Liver (tissue), 8 donors: ENCODE measurements at regions not wholly inside any gene's neighbourhood (a gene's known extent, or its start where the extent isn't known, plus 50 kb on each side); places are given as distances from the start of the nearest gene placed in this dataset.

Source experiments
- DNase-seq: peaks from one replicate; pipeline ENCODE4 v3.0.0-alpha.2; 2017; ENCODE audit warnings: low spot score
- H3K27ac ChIP-seq, 2 donors: one replicate each; pipeline ENCODE4 v1.7.0; 2013; ENCODE audit warnings: inconsistent platforms in 2 of 2, low read length in 2 of 2, control low read depth in 1 of 2, low read depth in 1 of 2, mild to moderate bottlenecking in 1 of 2
- H3K27me3 ChIP-seq, 4 donors: one replicate each; pipeline versions ENCODE4 v1.6.1 to v1.7.0; 2013; ENCODE audit warnings: low read length in 3 of 4, inconsistent platforms in 1 of 4, mild to moderate bottlenecking in 1 of 4, moderate library complexity in 1 of 4; ENCODE audit not compliant: control insufficient read depth in 4 of 4, insufficient read depth in 4 of 4
- H3K36me3 ChIP-seq, 4 donors: one replicate each; pipeline versions ENCODE4 v1.6.1 to v1.7.0; 2013; ENCODE audit warnings: low read length in 3 of 4, mild to moderate bottlenecking in 3 of 4, low read depth in 1 of 4, moderate library complexity in 1 of 4; ENCODE audit not compliant: control insufficient read depth in 4 of 4, insufficient read depth in 3 of 4
- H3K4me1 ChIP-seq, 4 donors: one replicate each; pipeline versions ENCODE4 v1.6.1 to v1.7.0; 2013; ENCODE audit warnings: low read length in 3 of 4, mild to moderate bottlenecking in 3 of 4, moderate library complexity in 1 of 4; ENCODE audit not compliant: control insufficient read depth in 4 of 4, insufficient read depth in 4 of 4
- H3K4me3 ChIP-seq, 3 donors: one replicate each; pipeline versions ENCODE4 v1.6.1 to v1.7.0; 2013; ENCODE audit warnings: low read length in 3 of 3, control low read depth in 1 of 3, low read depth in 1 of 3, mild to moderate bottlenecking in 1 of 3
- H3K9ac ChIP-seq, 2 donors: one replicate each; pipeline ENCODE4 v1.7.0; 2013; ENCODE audit warnings: low read length in 2 of 2, mild to moderate bottlenecking in 2 of 2, moderate library complexity in 2 of 2, control low read depth in 1 of 2, low read depth in 1 of 2
- H3K9me3 ChIP-seq, 4 donors: one replicate each; pipeline versions ENCODE4 v1.6.1 to v1.7.0; 2013; ENCODE audit warnings: low read length in 3 of 4; ENCODE audit not compliant: control insufficient read depth in 4 of 4
- ATF3 ChIP-seq: IDR thresholded peaks from 2 replicates; pipeline ENCODE4 v1.6.1; 2016; ENCODE audit warnings: antibody characterized with exemption
- CTCF ChIP-seq: fragments of 150-350 bp; IDR thresholded peaks from 2 replicates; pipeline ENCODE4 v1.5.1; 2017; ENCODE audit warnings: improper control_type of control experiment, low read depth, low read length; ENCODE audit not compliant: missing input control
- EGR1 ChIP-seq, 2 donors: IDR thresholded peaks; 2 replicates each; pipeline ENCODE4 v1.6.1; 2016 to 2018; ENCODE audit warnings: antibody characterized with exemption in 2 of 2, low read depth in 2 of 2
- FOXA1 ChIP-seq: IDR thresholded peaks from 2 replicates; pipeline ENCODE4 v1.6.1; 2016; ENCODE audit warnings: antibody characterized with exemption
- FOXA2 ChIP-seq: IDR thresholded peaks from 2 replicates; pipeline ENCODE4 v1.6.1; 2016; ENCODE audit warnings: antibody characterized with exemption
- GABPA ChIP-seq, 2 donors: IDR thresholded peaks in 1 of 2; conservative IDR thresholded peaks in 1 of 2; 2 replicates each; pipeline ENCODE4 v1.6.1; 2016; ENCODE audit warnings: antibody characterized with exemption in 2 of 2, mild to moderate bottlenecking in 1 of 2, moderate library complexity in 1 of 2
- HNF4A ChIP-seq, 2 donors: conservative IDR thresholded peaks; 2 replicates each; pipeline ENCODE4 v1.6.1; 2016; ENCODE audit warnings: antibody characterized with exemption in 2 of 2, mild to moderate bottlenecking in 2 of 2
- HNF4G ChIP-seq: IDR thresholded peaks from 2 replicates; pipeline ENCODE4 v1.6.1; 2016; ENCODE audit warnings: antibody characterized with exemption
- JUND ChIP-seq, 2 donors: IDR thresholded peaks; 2 replicates each; pipeline ENCODE4 v1.6.1; 2016; ENCODE audit warnings: antibody characterized with exemption in 2 of 2
- MAX ChIP-seq: IDR thresholded peaks from 2 replicates; pipeline ENCODE4 v1.6.1; 2016; ENCODE audit warnings: antibody characterized with exemption
- NR2F2 ChIP-seq: IDR thresholded peaks from 2 replicates; pipeline ENCODE4 v1.6.1; 2016; ENCODE audit warnings: antibody characterized with exemption
- RAD21 ChIP-seq, 2 donors: IDR thresholded peaks; 2 replicates each; pipeline ENCODE4 v1.6.1; 2016; ENCODE audit warnings: antibody characterized with exemption in 2 of 2, mild to moderate bottlenecking in 2 of 2
- REST ChIP-seq: IDR thresholded peaks from 2 replicates; pipeline ENCODE4 v1.6.1; 2016; ENCODE audit warnings: antibody characterized with exemption, mild to moderate bottlenecking
- RXRA ChIP-seq, 2 donors: IDR thresholded peaks; 2 replicates each; pipeline ENCODE4 v1.6.1; 2017 to 2018; ENCODE audit warnings: antibody characterized with exemption in 2 of 2, mild to moderate bottlenecking in 1 of 2
- SP1 ChIP-seq: IDR thresholded peaks from 2 replicates; pipeline ENCODE4 v1.6.1; 2018; ENCODE audit warnings: antibody characterized with exemption, mild to moderate bottlenecking
- TAF1 ChIP-seq: conservative IDR thresholded peaks from 2 replicates; pipeline ENCODE4 v1.6.1; 2016; ENCODE audit warnings: antibody characterized with exemption, mild to moderate bottlenecking
- YY1 ChIP-seq: IDR thresholded peaks from 2 replicates; pipeline ENCODE4 v1.6.1; 2016; ENCODE audit warnings: antibody characterized with exemption, mild to moderate bottlenecking
- ZBTB33 ChIP-seq: IDR thresholded peaks from 2 replicates; pipeline ENCODE4 v1.6.1; 2016; ENCODE audit warnings: antibody characterized with exemption
- WGBS: extraction: QIAGEN DNeasy Blood & Tissue Kit; methylation state at CpG from one replicate; pipeline ENCODE4 v1.1.7; 2013; 5-methylcytosine and 5-hydroxymethylcytosine counted together
- donor health status: healthy.
- donor health status: healthy.
- donor health status: healthy.
- donor health status: healthy.
- donor health status: healthy.

- H3K36me3 ChIP-seq, result no peaks in the 10 kb centered on the region
- no peak overlapping the region for H3K4me3 ChIP-seq
- no peaks in the 10 kb centered on the region for H3K9me3 ChIP-seq
- no peaks in the 10 kb centered on the region for H3K4me1 ChIP-seq
- TF ChIP-seq HNF4A (conservative IDR thresholded peaks at IDR 0.05) (no peak), JUND (IDR thresholded peaks at IDR 0.05) (no peak)
- 79% methylated on average over 2 of the region's 2 CpGs for WGBS
- H3K27ac ChIP-seq, result no peak overlapping the region
- no peak for DNase-seq
- H3K9ac ChIP-seq, result no peak overlapping the region
- peaks cover 0 to 5% (median under 1%) of the 10 kb centered on the region in 4 donors for H3K27me3 ChIP-seq
Measured at GRCh38 chr15:94077938-94078337, 153.4 kb upstream of the MCTP2 start.

GRCh38 chr15:94075349-94075748 is 156.0 kb upstream of the MCTP2 start:
- no peak overlapping the region for H3K9ac ChIP-seq
- peaks cover 0 to 8% (median 0%) of the 10 kb centered on the region in 4 donors for H3K27me3 ChIP-seq
- H3K27ac ChIP-seq, result no peak overlapping the region
- no peaks in the 10 kb centered on the region for H3K4me1 ChIP-seq
- H3K4me3 ChIP-seq, result no peak overlapping the region
- no peak for TF ChIP-seq REST
- TF ChIP-seq HNF4A (conservative IDR thresholded peaks at IDR 0.05), result no peak
- TF ChIP-seq TAF1, result no peak
- TF ChIP-seq ZBTB33, result no peak
- no peak for TF ChIP-seq CTCF
- TF ChIP-seq FOXA2, result no peak
- no peak for TF ChIP-seq EGR1 (IDR thresholded peaks at IDR 0.05; ENCODE audit: low read depth in 2 of 2)
- no peak for TF ChIP-seq RAD21 (IDR thresholded peaks at IDR 0.05)
- TF ChIP-seq MAX, result no peak
- no peak for TF ChIP-seq HNF4G
- no peak for TF ChIP-seq YY1
- no peak for TF ChIP-seq JUND (IDR thresholded peaks at IDR 0.05)
- TF ChIP-seq RXRA (IDR thresholded peaks at IDR 0.05), result no peak
- no peak for TF ChIP-seq SP1
- TF ChIP-seq ATF3, result no peak
- TF ChIP-seq GABPA (IDR thresholded peaks at IDR 0.05 in 1 of 2, conservative IDR thresholded peaks at IDR 0.05 in 1 of 2), result no peak
- no peak for TF ChIP-seq FOXA1
- TF ChIP-seq NR2F2, result no peak
- no peaks in the 10 kb centered on the region for H3K36me3 ChIP-seq
- no peaks in the 10 kb centered on the region for H3K9me3 ChIP-seq
- 45% methylated on average over 9 of the region's 9 CpGs for WGBS
- no peak for DNase-seq
